ENCODE measurements at regions not wholly inside any gene's neighbourhood (a gene's known extent, or its start where the extent isn't known, plus 50 kb on each side); places are given as distances from the start of the nearest gene placed in this dataset.

GRCh38 chr2:200138391-200139124, 167.9 kb upstream of the SPATS2L start:
- TF ChIP-seq EZH2 (IDR thresholded peaks at IDR 0.05; ENCODE audit: borderline replicate concordance, low read depth, low read length, poor library complexity, severe bottlenecking) (no peak), CTCF (conservative IDR thresholded peaks at IDR 0.05; ENCODE audit: low read depth, low read length) (no peak)

Measured in A673 (cell line).